GM23338 (cell line): ENCODE measurements at regions not wholly inside any gene's neighbourhood (a gene's known extent, or its start where the extent isn't known, plus 50 kb on each side); places are given as distances from the start of the nearest gene placed in this dataset.

Experiments used
- ATAC-seq: fragments of 200-7000 bp; cut with Tn5 transposase; 3 replicates; pipeline ENCODE4 v1.9.1; 2020
- DNase-seq: peaks from one replicate; pipeline ENCODE4 v3.0.0-alpha.2; 2015; ENCODE audit warnings: low spot score
- H2AFZ ChIP-seq: fragments of 200-600 bp; sonication (generic); 2 replicates; pipeline ENCODE4 v1.8.0; 2016; ENCODE audit warnings: antibody characterized with exemption, mild to moderate bottlenecking, moderate library complexity
- H3F3A ChIP-seq: fragments of 200-600 bp; sonication (generic); replicated peaks from 2 replicates; pipeline ENCODE4 v1.8.0; 2017; ENCODE audit warnings: antibody characterized with exemption, mixed run types, low read depth
- H3K27ac ChIP-seq: fragments of 200-600 bp; sonication (generic); 2 replicates; pipeline ENCODE4 v1.6.1; 2016; ENCODE audit warnings: low read depth
- H3K27me3 ChIP-seq: fragments of 200-600 bp; sonication (generic); 2 replicates; pipeline ENCODE4 v1.8.0; 2016; ENCODE audit warnings: mild to moderate bottlenecking, mixed run types, moderate library complexity; ENCODE audit not compliant: insufficient read depth
- H3K36me3 ChIP-seq: fragments of 200-600 bp; sonication (generic); 2 replicates; pipeline ENCODE4 v1.8.0; 2016; ENCODE audit warnings: mild to moderate bottlenecking; ENCODE audit not compliant: insufficient read depth
- H3K4me1 ChIP-seq: fragments of 200-600 bp; sonication (generic); 2 replicates; pipeline ENCODE4 v1.8.0; 2016; ENCODE audit warnings: mild to moderate bottlenecking, moderate library complexity; ENCODE audit not compliant: insufficient read depth
- H3K4me2 ChIP-seq: fragments of 200-600 bp; sonication (generic); 2 replicates; pipeline ENCODE4 v1.7.1; 2017; ENCODE audit warnings: mixed run types
- H3K4me3 ChIP-seq: fragments of 200-600 bp; sonication (generic); 2 replicates; pipeline ENCODE4 v1.6.1; 2016; ENCODE audit warnings: mixed run types
- H3K79me2 ChIP-seq: fragments of 200-600 bp; sonication (generic); replicated peaks from 2 replicates; pipeline ENCODE4 v1.8.0; 2017; ENCODE audit warnings: mild to moderate bottlenecking; ENCODE audit not compliant: insufficient read depth
- H3K9me2 ChIP-seq: fragments of 200-600 bp; sonication (generic); 2 replicates; pipeline ENCODE4 v1.8.0; 2017; ENCODE audit not compliant: insufficient read depth
- H4K20me1 ChIP-seq: fragments of 200-600 bp; sonication (generic); replicated peaks from 2 replicates; pipeline ENCODE4 v1.8.0; 2017; ENCODE audit warnings: mild to moderate bottlenecking; ENCODE audit not compliant: insufficient read depth
- H3K27ac Mint-ChIP-seq: 2 replicates; pipeline ENCODE4 v1.8.0; 2020; ENCODE audit warnings: inconsistent platforms, mild to moderate bottlenecking, moderate library complexity, mixed read lengths
- H3K27me3 Mint-ChIP-seq: 3 replicates; pipeline ENCODE4 v1.8.0; 2022; ENCODE audit warnings: low read depth, mild to moderate bottlenecking, moderate library complexity, mixed read lengths, inconsistent platforms; ENCODE audit not compliant: insufficient read depth, poor library complexity
- H3K36me3 Mint-ChIP-seq: 3 replicates; pipeline ENCODE4 v1.8.0; 2021; ENCODE audit warnings: low read depth, mild to moderate bottlenecking, inconsistent platforms, moderate library complexity, mixed read lengths
- H3K4me1 Mint-ChIP-seq: 3 replicates; pipeline ENCODE4 v1.8.0; 2020; ENCODE audit warnings: mild to moderate bottlenecking, inconsistent platforms, mixed read lengths
- H3K4me3 Mint-ChIP-seq: 3 replicates; pipeline ENCODE4 v1.8.0; 2021; ENCODE audit warnings: moderate library complexity, mild to moderate bottlenecking, inconsistent platforms, mixed read lengths
- H3K9me3 Mint-ChIP-seq: 3 replicates; pipeline ENCODE4 v1.8.0; 2020; ENCODE audit warnings: moderate library complexity, mild to moderate bottlenecking, inconsistent platforms, mixed read lengths
- CREB1 ChIP-seq: fragments of 250-450 bp; sonication (Bioruptor Pico); IDR thresholded peaks from 2 replicates; pipeline ENCODE4 v1.5.0; 2020; ENCODE audit warnings: low read depth, mild to moderate bottlenecking, moderate library complexity
- EZH2 ChIP-seq: fragments of 200-600 bp; sonication (generic); IDR thresholded peaks from one replicate; pipeline ENCODE4 v1.8.0; 2017; ENCODE audit warnings: antibody characterized with exemption, mild to moderate bottlenecking, low read depth; ENCODE audit not compliant: unreplicated experiment
- JUNB ChIP-seq: IDR thresholded peaks from one replicate; pipeline ENCODE4 v1.6.1; 2016; ENCODE audit warnings: antibody characterized with exemption; ENCODE audit not compliant: unreplicated experiment
- POLR2AphosphoS5 ChIP-seq: IDR thresholded peaks from 2 replicates; pipeline ENCODE4 v1.6.1; 2016; ENCODE audit warnings: antibody characterized with exemption, low read depth
- STAT1 ChIP-seq: IDR thresholded peaks from one replicate; pipeline ENCODE4 v1.6.1; 2016; ENCODE audit warnings: antibody characterized with exemption; ENCODE audit not compliant: unreplicated experiment
- ZNF114 ChIP-seq: fragments of 250-450 bp; sonication (Bioruptor Pico); IDR thresholded peaks from 2 replicates; pipeline ENCODE4 v1.5.0; 2020; ENCODE audit warnings: mild to moderate bottlenecking, moderate library complexity
- ZNF331 ChIP-seq: fragments of 250-450 bp; sonication (Bioruptor Pico); IDR thresholded peaks from 2 replicates; pipeline ENCODE4 v1.5.0; 2020; ENCODE audit warnings: low read depth, mild to moderate bottlenecking, moderate library complexity
- ZNF462 ChIP-seq: fragments of 250-450 bp; sonication (Bioruptor Pico); IDR thresholded peaks from 2 replicates; pipeline ENCODE4 v1.5.0; 2020; ENCODE audit warnings: mild to moderate bottlenecking, moderate library complexity

GRCh38 chr3:36095238-36095637, 285.1 kb upstream of the STAC start (continued):
- no peak for TF ChIP-seq ZNF462
- TF ChIP-seq JUNB = no peak
- no peak for TF ChIP-seq EZH2
- TF ChIP-seq ZNF331 (CRISPR knock-in tag) = no peak
- no peak for TF ChIP-seq CREB1 (CRISPR knock-in tag)
- TF ChIP-seq POLR2AphosphoS5 = no peak
- no peak for TF ChIP-seq ZNF114
- no peak for TF ChIP-seq STAT1

- H3K27me3 Mint-ChIP-seq = peaks cover 2% of the 10 kb centered on the region
- H2AFZ ChIP-seq = no peak overlapping the region
Measured at GRCh38 chr3:36097209-36097608, 283.1 kb upstream of the STAC start.

More at GRCh38 chr3:36097209-36097608, 283.1 kb upstream of the STAC start:
- Histone ChIP-seq H3K9me2 (no peaks in the 10 kb centered on the region; the same call in 1 of the 2 replicates), H3K4me1 (no peaks in the 10 kb centered on the region), H4K20me1 (no peaks in the 10 kb centered on the region), H3K79me2 (no peaks in the 10 kb centered on the region), H3K27ac (no peak overlapping the region), H3F3A (no peaks in the 10 kb centered on the region), H3K4me3 (no peak overlapping the region), H3K36me3 (no peaks in the 10 kb centered on the region), H3K4me2 (no peak overlapping the region), H3K27me3 (no peaks in the 10 kb centered on the region)
- no peak for ATAC-seq
- H3K36me3 Mint-ChIP-seq = no peaks in the 10 kb centered on the region
- TF ChIP-seq JUNB = no peak
- DNase-seq = no peak
- no peak overlapping the region for H3K4me3 Mint-ChIP-seq
- H3K4me1 Mint-ChIP-seq = no peaks in the 10 kb centered on the region
- no peak overlapping the region for H3K27ac Mint-ChIP-seq
- H3K9me3 Mint-ChIP-seq = no peaks in the 10 kb centered on the region
